Endothelial cell of umbilical vein (primary cell): ENCODE measurements at regions not wholly inside any gene's neighbourhood (a gene's known extent, or its start where the extent isn't known, plus 50 kb on each side); places are given as distances from the start of the nearest gene placed in this dataset.

ENCODE experiments used
- BruUV-seq: library from RNA; stranded (reverse); fragments of 400-500 nt; replicated peaks from 2 replicates; lab custom pipeline; 2021; lab: Mats Ljungman, UMichigan
- CTCF ChIA-PET: fragments of 300-600, 350-600 bp; sonication (Branson Sonifier 250); formaldehyde crosslinking; loops from one replicate; lab custom pipeline; 2021; ENCODE audit warnings: antibody characterized with exemption, inconsistent platforms; lab: Charles Lee
- POLR2A ChIA-PET: fragments of 300-600, 350-600 bp; sonication (Branson Sonifier 250); formaldehyde crosslinking; loops from one replicate; lab custom pipeline; 2021; ENCODE audit warnings: antibody characterized with exemption, inconsistent platforms; lab: Charles Lee
- DNase-seq: peaks from one replicate; pipeline ENCODE4 v3.0.0-alpha.2; 2011; ENCODE audit warnings: low read depth, low spot score
- FAIRE-seq: peaks from 2 replicates; lab custom pipeline; 2011; peaks lifted over from hg19 to GRCh38; lab: Jason Lieb, UNC
- H2AFZ ChIP-seq: 2 replicates; pipeline ENCODE4 v1.6.0; 2012; ENCODE audit warnings: low read depth, low read length, control low read depth, inconsistent platforms
- H3K27ac ChIP-seq: 2 replicates; pipeline ENCODE4 v1.5.1; 2011; ENCODE audit warnings: low read depth, mild to moderate bottlenecking, control low read depth, low read length, moderate library complexity; ENCODE audit not compliant: insufficient read depth
- H3K27me3 ChIP-seq, 2 experiments: 2 replicates each; pipeline versions ENCODE4 v1.6.0 to v1.6.1; 2011; ENCODE audit warnings: low read length in 2 of 2, mixed read lengths in 1 of 2; ENCODE audit not compliant: control insufficient read depth in 2 of 2, insufficient read depth in 2 of 2
- H3K36me3 ChIP-seq, 2 experiments: 2 replicates in 1 of 2; 3 replicates in 1 of 2; pipeline ENCODE4 v1.5.1; 2011; ENCODE audit warnings: low read length in 2 of 2, mild to moderate bottlenecking in 1 of 2, moderate library complexity in 1 of 2; ENCODE audit not compliant: control insufficient read depth in 2 of 2, insufficient read depth in 2 of 2; ENCODE audit errors: extremely low read depth in 1 of 2
- H3K4me1 ChIP-seq: 3 replicates; pipeline ENCODE4 v1.5.1; 2011; ENCODE audit warnings: mild to moderate bottlenecking, low read length; ENCODE audit not compliant: control insufficient read depth, insufficient read depth; ENCODE audit errors: extremely low read depth
- H3K4me2 ChIP-seq: 2 replicates; pipeline ENCODE4 v1.6.1; 2011; ENCODE audit warnings: low read length, control low read depth, mixed read lengths; ENCODE audit not compliant: insufficient read depth
- H3K4me3 ChIP-seq, 3 experiments: fragments of 200-600 bp in 1 of 3; sonication (generic), shearing (Covaris generic) in 1 of 3; replicated peaks in 1 of 3; 2 replicates each; pipeline ENCODE4 v1.5.1; 2011 to 2016; ENCODE audit warnings: control low read depth in 3 of 3, low read length in 3 of 3, mild to moderate bottlenecking in 2 of 3, inconsistent platforms in 1 of 3, low read depth in 1 of 3, moderate library complexity in 1 of 3; ENCODE audit not compliant: insufficient read depth in 1 of 3
- H3K79me2 ChIP-seq: 2 replicates; pipeline ENCODE4 v1.6.0; 2012; ENCODE audit warnings: low read length, inconsistent platforms; ENCODE audit not compliant: control insufficient read depth, insufficient read depth
- H3K9ac ChIP-seq: replicated peaks from 2 replicates; pipeline ENCODE3; 2011; ENCODE audit warnings: low read length, control low read depth; ENCODE audit not compliant: insufficient read depth; ENCODE audit errors: extremely low read depth
- H3K9me1 ChIP-seq: replicated peaks from 3 replicates; pipeline ENCODE4 v1.6.0; 2011; ENCODE audit warnings: mild to moderate bottlenecking, low read length; ENCODE audit not compliant: control insufficient read depth, insufficient read depth; ENCODE audit errors: extremely low read depth
- H3K9me3 ChIP-seq: replicated peaks from 2 replicates; pipeline ENCODE4 v1.5.1; 2012; ENCODE audit warnings: low read length, inconsistent platforms; ENCODE audit not compliant: control insufficient read depth, insufficient read depth
- H4K20me1 ChIP-seq: replicated peaks from 2 replicates; pipeline ENCODE3; 2011; ENCODE audit warnings: mild to moderate bottlenecking, low read length; ENCODE audit not compliant: control insufficient read depth, insufficient read depth; ENCODE audit errors: extremely low read depth
- CTCF ChIP-seq, 2 donors: IDR thresholded peaks; 1 replicate in 1 of 2; 2 replicates in 1 of 2; pipeline ENCODE4 v1.5.1; 2011; ENCODE audit warnings: low read length in 2 of 2, mild to moderate bottlenecking in 2 of 2, moderate library complexity in 2 of 2, control low read depth in 1 of 2, inconsistent platforms in 1 of 2, low read depth in 1 of 2; ENCODE audit not compliant: insufficient read depth in 1 of 2; ENCODE audit errors: extremely low read depth in 1 of 2
- EZH2 ChIP-seq: IDR thresholded peaks from 2 replicates; pipeline ENCODE4 v1.6.1; 2012; ENCODE audit warnings: borderline replicate concordance, low read depth, mild to moderate bottlenecking, moderate library complexity, low read length, inconsistent platforms; ENCODE audit not compliant: severe bottlenecking
- FOS ChIP-seq: IDR thresholded peaks from 2 replicates; pipeline ENCODE4 v1.6.1; 2011; ENCODE audit warnings: mild to moderate bottlenecking, low read length, moderate library complexity, borderline replicate concordance; ENCODE audit not compliant: insufficient read depth
- JUN ChIP-seq: IDR thresholded peaks from 2 replicates; pipeline ENCODE4 v1.6.1; 2011; ENCODE audit warnings: borderline replicate concordance, low read depth; ENCODE audit not compliant: insufficient read length, insufficient read depth
- MAX ChIP-seq: IDR thresholded peaks from 2 replicates; pipeline ENCODE4 v1.6.1; 2011; ENCODE audit not compliant: insufficient read depth, insufficient read length
- POLR2AphosphoS5 ChIP-seq: IDR thresholded peaks from 2 replicates; pipeline ENCODE4 v1.6.1; 2012; ENCODE audit warnings: low read depth, mild to moderate bottlenecking, control low read depth, low read length, moderate library complexity; ENCODE audit not compliant: insufficient read depth
- dilution Hi-C: fragments of 300-500 bp; cut with MboI; formaldehyde crosslinking; loops from one replicate; pipeline ENCODE4 v1.15.0; 2019; ENCODE audit warnings: low sequenced_read_pairs; ENCODE audit not compliant: extremely low pct_ligation_motif_present
- intact Hi-C: fragments of 100-400 bp; cut with micrococcal nuclease; formaldehyde crosslinking; loops from one replicate; pipeline ENCODE4 v1.10.0; 2022

- H3K9me1 ChIP-seq: no peaks in the 10 kb centered on the region
- POLR2A ChIA-PET: no interaction called here
- H4K20me1 ChIP-seq: no peaks in the 10 kb centered on the region
- H3K4me1 ChIP-seq: peaks cover 7% of the 10 kb centered on the region
- H3K9ac ChIP-seq: no peak overlapping the region
- TF ChIP-seq EZH2 (no peak), MAX (no peak), CTCF (IDR thresholded peaks at IDR 0.05; ENCODE audit: extremely low read depth in 1 of 2, insufficient read depth in 1 of 2, low read depth in 1 of 2, low read length in 2 of 2) (no peak), POLR2AphosphoS5 (no peak), JUN (peak; percentile 27), FOS (peak; percentile 58)
- H3K27me3 ChIP-seq: peaks cover 0 to 1% of the 10 kb centered on the region in 2 experiments
- H2AFZ ChIP-seq: no peak overlapping the region
- no TSS peak for BruUV-seq
- H3K79me2 ChIP-seq: no peaks in the 10 kb centered on the region
- H3K4me3 ChIP-seq: no peak overlapping the region
- FAIRE-seq (peak; percentile 76), DNase-seq (peak; percentile 67)
- dilution Hi-C loops: no loop called here
- H3K36me3 ChIP-seq: no peaks in the 10 kb centered on the region
- CTCF ChIA-PET: interaction anchor here (0.7 to 1.1 kb wide), 5 partner anchors 11 to 288 kb away, joined by 3 to 5 read pairs (median 3); no protein-coding TSS in a partner anchor
- H3K4me2 ChIP-seq: peak overlapping the region; percentile 4
- H3K9me3 ChIP-seq: no peaks in the 10 kb centered on the region
- H3K27ac ChIP-seq: no peak overlapping the region
- intact Hi-C loops: no loop called here
Observed at GRCh38 chr10:24793648-24794379, 70.1 kb upstream of the ARHGAP21 start.
